ENCODE measurements at regions not wholly inside any gene's neighbourhood (a gene's known extent, or its start where the extent isn't known, plus 50 kb on each side); places are given as distances from the start of the nearest gene placed in this dataset.

GRCh38 chr9:80957801-80958200 lies 731.5 kb downstream of the TLE1 start:
- Histone ChIP-seq H3K4me3 (replicated peaks in 1 of 3; ENCODE audit: insufficient read depth in 1 of 3, low read depth in 2 of 3, low read length in 3 of 3) (no peak overlapping the region), H4K20me1 (ENCODE audit: insufficient read depth, low read length) (no peaks in the 10 kb centered on the region), H3K9ac (ENCODE audit: insufficient read depth, low read depth, low read length) (no peak overlapping the region), H3K27me3 (ENCODE audit: control insufficient read depth in 1 of 2, insufficient read depth in 2 of 2, low read length in 2 of 2) (no peaks in the 10 kb centered on the region), H2AFZ (ENCODE audit: low read length) (no peak overlapping the region), H3K27ac (ENCODE audit: extremely low read length, insufficient read depth, low read length) (no peak overlapping the region), H3K36me3 (replicated peaks in 1 of 2; ENCODE audit: control insufficient read depth in 1 of 2, insufficient read depth in 2 of 2, low read length in 2 of 2) (no peaks in the 10 kb centered on the region), H3K4me1 (ENCODE audit: insufficient read depth, low read length) (no peaks in the 10 kb centered on the region), H3K79me2 (ENCODE audit: insufficient read depth, low read length) (no peaks in the 10 kb centered on the region), H3K4me2 (ENCODE audit: low read depth, low read length) (no peak overlapping the region), H3K9me3 (ENCODE audit: low read length) (no peaks in the 10 kb centered on the region)
- no TSS peak for BruUV-seq (replicated peaks)
- in situ Hi-C loops (cut with HindIII; ENCODE audit: extremely low pct_ligation_motif_present, low pct_unique_long_range_greater_than_20kb): no loop called here
- POLR2A ChIA-PET: no interaction called here
- WGBS (ENCODE audit: low lambda C conversion rate): 6% methylated on average over 3 of the region's 3 CpGs
- no peak for ATAC-seq
- DNase-seq (ENCODE audit: low spot score): no peak
- intact Hi-C loops (cut with micrococcal nuclease; ENCODE audit: unreplicated experiment): no loop called here
- CTCF ChIA-PET (ENCODE audit: low intra/inter-chr PET ratio, low total read pairs): no interaction called here
- no peak for FAIRE-seq
- TF ChIP-seq ZXDC (CRISPR knock-in tag; IDR thresholded peaks at IDR 0.05) (no peak), HINFP (CRISPR knock-in tag; IDR thresholded peaks at IDR 0.05; ENCODE audit: low read depth) (no peak), HOXD1 (CRISPR knock-in tag; IDR thresholded peaks at IDR 0.05) (no peak), THAP8 (CRISPR knock-in tag; IDR thresholded peaks at IDR 0.05; ENCODE audit: borderline replicate concordance) (no peak), ERF (CRISPR knock-in tag; IDR thresholded peaks at IDR 0.05) (no peak), ZFYVE20 (CRISPR knock-in tag; IDR thresholded peaks at IDR 0.05; ENCODE audit: borderline replicate concordance, low read depth) (no peak), CREB3 (CRISPR knock-in tag; IDR thresholded peaks at IDR 0.05) (no peak), ZNF44 (CRISPR knock-in tag; IDR thresholded peaks at IDR 0.05) (no peak), ZNF780A (CRISPR knock-in tag; IDR thresholded peaks at IDR 0.05) (no peak), ZNF710 (CRISPR knock-in tag; IDR thresholded peaks at IDR 0.05; ENCODE audit: borderline replicate concordance) (no peak), ZNF235 (CRISPR knock-in tag; IDR thresholded peaks at IDR 0.05; ENCODE audit: borderline replicate concordance) (no peak)
